OCI-LY7 (cell line): ENCODE measurements at regions not wholly inside any gene's neighbourhood (a gene's known extent, or its start where the extent isn't known, plus 50 kb on each side); places are given as distances from the start of the nearest gene placed in this dataset.

Experiments
- BruUV-seq: library from RNA; stranded (reverse); fragments of 400-500 nt; replicated peaks from 2 replicates; lab custom pipeline; 2021; lab: Mats Ljungman, UMichigan
- CTCF ChIA-PET: fragments of 300-600 bp; sonication (Branson Sonifier 250); formaldehyde crosslinking; loops from one replicate; lab custom pipeline; 2022; ENCODE audit warnings: antibody characterized with exemption; ENCODE audit not compliant: unreplicated experiment; lab: Charles Lee
- POLR2A ChIA-PET: fragments of 300-600 bp; sonication (Branson Sonifier 250); formaldehyde crosslinking; loops from one replicate; lab custom pipeline; 2022; ENCODE audit warnings: antibody characterized with exemption; lab: Charles Lee
- DNase-seq: peaks from one replicate; pipeline ENCODE4 v3.0.0-alpha.2; 2015; ENCODE audit warnings: low spot score
- H2AFZ ChIP-seq: fragments of 200-600 bp; sonication (generic), shearing (Covaris generic); 2 replicates; pipeline ENCODE4 v1.6.1; 2014; ENCODE audit warnings: mild to moderate bottlenecking, antibody characterized with exemption, low read length, moderate library complexity
- H3K27ac ChIP-seq: fragments of 200-600 bp; sonication (generic); 2 replicates; pipeline ENCODE4 v1.5.1; 2014; ENCODE audit warnings: mixed run types, low read depth, mild to moderate bottlenecking, moderate library complexity, low read length, inconsistent platforms; ENCODE audit not compliant: poor library complexity, severe bottlenecking
- H3K36me3 ChIP-seq: fragments of 200-600 bp; sonication (generic); 2 replicates; pipeline ENCODE4 v1.6.1; 2014; ENCODE audit warnings: mild to moderate bottlenecking, antibody characterized with exemption, low read length, moderate library complexity, mixed read lengths; ENCODE audit not compliant: insufficient read depth
- H3K4me1 ChIP-seq: fragments of 200-600 bp; sonication (generic); 2 replicates; pipeline ENCODE4 v1.5.1; 2014; ENCODE audit warnings: mild to moderate bottlenecking, low read length; ENCODE audit not compliant: insufficient read depth, poor library complexity, severe bottlenecking
- H3K4me2 ChIP-seq: fragments of 200-600 bp; sonication (generic); 2 replicates; pipeline ENCODE4 v1.6.1; 2014; ENCODE audit warnings: mild to moderate bottlenecking, low read length
- H3K4me3 ChIP-seq: fragments of 200-600 bp; sonication (generic); 2 replicates; pipeline ENCODE4 v1.5.1; 2014; ENCODE audit warnings: mild to moderate bottlenecking, low read depth, low read length; ENCODE audit not compliant: poor library complexity, severe bottlenecking
- H3K79me2 ChIP-seq: fragments of 200-600 bp; sonication (generic); 2 replicates; pipeline ENCODE4 v1.6.1; 2016; ENCODE audit warnings: low read depth, mild to moderate bottlenecking, low read length, moderate library complexity, mixed read lengths; ENCODE audit not compliant: insufficient read depth
- H3K9me2 ChIP-seq: fragments of 200-600 bp; sonication (generic); 2 replicates; pipeline ENCODE4 v1.6.1; 2016; ENCODE audit warnings: mild to moderate bottlenecking, low read length, mixed read lengths; ENCODE audit not compliant: insufficient read depth
- H3K9me3 ChIP-seq: fragments of 200-600 bp; sonication (generic); 2 replicates; pipeline ENCODE4 v1.6.1; 2014; ENCODE audit warnings: mild to moderate bottlenecking, mixed run types, low read length, mixed read lengths
- H4K20me1 ChIP-seq: fragments of 200-600 bp; sonication (generic); 2 replicates; pipeline ENCODE4 v1.6.1; 2014; ENCODE audit warnings: mild to moderate bottlenecking, antibody characterized with exemption, low read length, moderate library complexity, mixed read lengths; ENCODE audit not compliant: insufficient read depth
- CTCF ChIP-seq: fragments of 200-600 bp; sonication (generic); conservative IDR thresholded peaks from 2 replicates; pipeline ENCODE4 v1.5.1; 2014; ENCODE audit warnings: mild to moderate bottlenecking, antibody characterized with exemption, low read length, moderate library complexity, mixed read lengths
- EZH2phosphoT487 ChIP-seq: fragments of 200-600 bp; sonication (generic); IDR thresholded peaks from 2 replicates; pipeline ENCODE4 v1.6.1; 2018; ENCODE audit warnings: low read depth, borderline replicate concordance, mild to moderate bottlenecking, mixed run types, antibody characterized with exemption, low read length, moderate library complexity, mixed read lengths
- intact Hi-C: fragments of 100-400 bp; cut with micrococcal nuclease; formaldehyde crosslinking; loops from one replicate; pipeline ENCODE4 v1.10.0; 2022; ENCODE audit not compliant: unreplicated experiment

GRCh38 chr15:25188551-25189101 lies 233.8 kb downstream of the SNRPN start:
- intact Hi-C loops, result no loop called here
- no peak overlapping the region for H3K27ac ChIP-seq
- no peak for DNase-seq
- ChIA-PET POLR2A (interaction anchor here (0.6 kb wide), 1 partner anchor 819 kb away, joined by 4 read pairs; no protein-coding TSS in a partner anchor), CTCF (no interaction called here)
- TF ChIP-seq EZH2phosphoT487, result no peak
- no peak for TF ChIP-seq CTCF
- H2AFZ ChIP-seq, result no peak overlapping the region
- H3K4me3 ChIP-seq, result no peak overlapping the region
- no peaks in the 10 kb centered on the region for H3K4me1 ChIP-seq
- H3K36me3 ChIP-seq, result no peaks in the 10 kb centered on the region
- no peak overlapping the region for H3K4me2 ChIP-seq
- no peaks in the 10 kb centered on the region for H3K9me2 ChIP-seq
- H4K20me1 ChIP-seq, result no peaks in the 10 kb centered on the region
- no TSS peak for BruUV-seq
- no peaks in the 10 kb centered on the region for H3K79me2 ChIP-seq
- no peaks in the 10 kb centered on the region for H3K9me3 ChIP-seq

- DNase-seq, result no peak
- H3K4me3 ChIP-seq, result no peak overlapping the region
- no peaks in the 10 kb centered on the region for H3K4me1 ChIP-seq
- no peaks in the 10 kb centered on the region for H4K20me1 ChIP-seq
- H3K9me3 ChIP-seq, result no peaks in the 10 kb centered on the region
- no peaks in the 10 kb centered on the region for H3K9me2 ChIP-seq
- ChIA-PET POLR2A (no interaction called here), CTCF (no interaction called here)
- no TSS peak for BruUV-seq
- no peak overlapping the region for H2AFZ ChIP-seq
- no peak overlapping the region for H3K4me2 ChIP-seq
- TF ChIP-seq EZH2phosphoT487, result no peak
- TF ChIP-seq CTCF, result no peak
- no peaks in the 10 kb centered on the region for H3K79me2 ChIP-seq
- intact Hi-C loops, result no loop called here
- H3K36me3 ChIP-seq, result no peaks in the 10 kb centered on the region
- H3K27ac ChIP-seq, result no peak overlapping the region
Measured at GRCh38 chr15:25189551-25189950, 234.8 kb downstream of the SNRPN start.

GRCh38 chr15:25192651-25193050 lies 237.9 kb downstream of the SNRPN start:
- intact Hi-C loops, result no loop called here
- no peaks in the 10 kb centered on the region for H3K9me3 ChIP-seq

More at GRCh38 chr15:25192651-25193050, 237.9 kb downstream of the SNRPN start:
- DNase-seq, result no peak
- Histone ChIP-seq H3K79me2 (no peaks in the 10 kb centered on the region), H3K4me1 (no peaks in the 10 kb centered on the region), H4K20me1 (no peaks in the 10 kb centered on the region), H3K4me3 (no peak overlapping the region), H3K9me2 (no peaks in the 10 kb centered on the region), H3K4me2 (no peak overlapping the region), H2AFZ (no peak overlapping the region), H3K36me3 (no peaks in the 10 kb centered on the region), H3K27ac (no peak overlapping the region)
- no peak for TF ChIP-seq EZH2phosphoT487
- no peak for TF ChIP-seq CTCF
- ChIA-PET CTCF (no interaction called here), POLR2A (no interaction called here)
- no TSS peak for BruUV-seq
